H1 (cell line): ENCODE measurements at regions not wholly inside any gene's neighbourhood (a gene's known extent, or its start where the extent isn't known, plus 50 kb on each side); places are given as distances from the start of the nearest gene placed in this dataset.

Experiments used
- CTCF ChIA-PET: fragments of 300-600 bp; sonication (Branson Sonifier 250); formaldehyde crosslinking; loops from one replicate; lab custom pipeline; 2021; ENCODE audit not compliant: partially characterized antibody; lab: Charles Lee
- POLR2A ChIA-PET: fragments of 300-600 bp; sonication (Branson Sonifier 250); formaldehyde crosslinking; loops from one replicate; lab custom pipeline; 2021; ENCODE audit warnings: inconsistent platforms; ENCODE audit not compliant: partially characterized antibody; lab: Charles Lee
- DNase-seq, 2 experiments: peaks; one replicate each; pipeline versions ENCODE4 v3.0.0 to v3.0.0-alpha.2; 2010 to 2022; ENCODE audit warnings: low spot score in 2 of 2, low read depth in 1 of 2, mixed read lengths in 1 of 2
- FAIRE-seq: peaks from 2 replicates; lab custom pipeline; 2011; peaks lifted over from hg19 to GRCh38; lab: Jason Lieb, UNC
- H2AFZ ChIP-seq: 2 replicates; pipeline ENCODE4 v1.8.1; 2012; ENCODE audit warnings: low read length, inconsistent platforms
- H2AK5ac ChIP-seq: 2 replicates; pipeline ENCODE4 v1.6.1; 2013; ENCODE audit warnings: low read depth, low read length
- H2BK120ac ChIP-seq: replicated peaks from 2 replicates; pipeline ENCODE3; 2013; ENCODE audit warnings: low read depth, low read length, inconsistent platforms
- H2BK12ac ChIP-seq: 2 replicates; pipeline ENCODE4 v1.6.1; 2013; ENCODE audit warnings: low read depth, low read length
- H2BK15ac ChIP-seq: 2 replicates; pipeline ENCODE4 v1.6.1; 2013; ENCODE audit warnings: low read length
- H2BK20ac ChIP-seq: 2 replicates; pipeline ENCODE4 v1.6.1; 2013; ENCODE audit warnings: low read length
- H2BK5ac ChIP-seq: 2 replicates; pipeline ENCODE4 v1.6.1; 2013; ENCODE audit warnings: low read depth, low read length
- H3K14ac ChIP-seq: 2 replicates; pipeline ENCODE4 v1.6.1; 2013; ENCODE audit warnings: inconsistent platforms; ENCODE audit not compliant: insufficient read length
- H3K18ac ChIP-seq: 2 replicates; pipeline ENCODE4 v1.6.1; 2013; ENCODE audit warnings: low read length; ENCODE audit errors: extremely low read depth
- H3K23ac ChIP-seq: 2 replicates; pipeline ENCODE4 v1.6.1; 2013; ENCODE audit warnings: inconsistent platforms; ENCODE audit not compliant: insufficient read length
- H3K23me2 ChIP-seq: 2 replicates; pipeline ENCODE4 v1.6.1; 2013; ENCODE audit warnings: low read depth, low read length
- H3K27ac ChIP-seq: 2 replicates; pipeline ENCODE4 v1.6.1; 2011; ENCODE audit warnings: low read depth, low read length, inconsistent platforms
- H3K27me3 ChIP-seq, 4 experiments: replicated peaks in 1 of 4; 1 replicate in 1 of 4; 2 replicates in 3 of 4; pipeline versions ENCODE4 v1.6.1 to v1.8.1; 2011 to 2013; ENCODE audit warnings: low read length in 3 of 4, mild to moderate bottlenecking in 3 of 4, inconsistent platforms in 2 of 4, mixed read lengths in 2 of 4, moderate library complexity in 1 of 4; ENCODE audit not compliant: control insufficient read depth in 3 of 4, insufficient read depth in 3 of 4; ENCODE audit errors: extremely low read depth in 1 of 4
- H3K36me3 ChIP-seq, 4 experiments: 2 replicates each; pipeline versions ENCODE4 v1.6.1 to v1.8.1; 2011 to 2013; ENCODE audit warnings: mild to moderate bottlenecking in 4 of 4, low read length in 3 of 4, moderate library complexity in 2 of 4, control low read depth in 1 of 4, inconsistent platforms in 1 of 4; ENCODE audit not compliant: insufficient read depth in 4 of 4, control insufficient read depth in 2 of 4
- H3K4ac ChIP-seq: replicated peaks from 2 replicates; pipeline ENCODE3; 2013; ENCODE audit warnings: low read length, low read depth, mixed read lengths, inconsistent platforms; ENCODE audit not compliant: insufficient read length
- H3K4me1 ChIP-seq, 4 experiments: replicated peaks in 1 of 4; 1 replicate in 1 of 4; 2 replicates in 3 of 4; pipeline versions ENCODE4 v1.6.1 to v1.8.1; 2011 to 2013; ENCODE audit warnings: low read length in 3 of 4, inconsistent platforms in 2 of 4, mixed read lengths in 1 of 4; ENCODE audit not compliant: insufficient read depth in 4 of 4, control insufficient read depth in 3 of 4
- H3K4me2 ChIP-seq, 2 experiments: 2 replicates each; pipeline versions ENCODE4 v1.6.1 to v1.8.1; 2011 to 2013; ENCODE audit warnings: low read depth in 2 of 2, low read length in 2 of 2, control low read depth in 1 of 2, inconsistent platforms in 1 of 2, mild to moderate bottlenecking in 1 of 2; ENCODE audit not compliant: insufficient read depth in 1 of 2
- H3K4me3 ChIP-seq, 4 experiments: fragments of 200-600, 300-600 bp in 1 of 4; sonication (generic), shearing (Covaris generic), sonication (Bioruptor Twin) in 1 of 4; 2 replicates each; pipeline versions ENCODE4 v1.5.1 to v1.8.1; 2011 to 2016; ENCODE audit warnings: low read length in 4 of 4, low read depth in 3 of 4, control low read depth in 2 of 4, inconsistent platforms in 2 of 4, mild to moderate bottlenecking in 2 of 4, mixed read lengths in 1 of 4, moderate library complexity in 1 of 4; ENCODE audit not compliant: insufficient read depth in 2 of 4; ENCODE audit errors: extremely low read depth in 1 of 4
- H3K56ac ChIP-seq: replicated peaks from 2 replicates; pipeline ENCODE3; 2013; ENCODE audit warnings: low read depth, mild to moderate bottlenecking, mixed read lengths, low read length, inconsistent platforms; ENCODE audit not compliant: insufficient read length
- H3K79me1 ChIP-seq: 2 replicates; pipeline ENCODE4 v1.6.1; 2013; ENCODE audit warnings: low read depth, low read length, control low read depth
- H3K79me2 ChIP-seq, 2 experiments: 2 replicates each; pipeline versions ENCODE4 v1.6.1 to v1.8.1; 2012 to 2013; ENCODE audit warnings: low read length in 2 of 2, mild to moderate bottlenecking in 2 of 2, inconsistent platforms in 1 of 2; ENCODE audit not compliant: insufficient read depth in 2 of 2, control insufficient read depth in 1 of 2
- H3K9ac ChIP-seq, 4 experiments: replicated peaks in 1 of 4; 1 replicate in 1 of 4; 2 replicates in 3 of 4; pipeline versions ENCODE4 v1.6.1 to v1.8.1; 2011 to 2013; ENCODE audit warnings: low read depth in 3 of 4, low read length in 3 of 4, control low read depth in 2 of 4, mild to moderate bottlenecking in 2 of 4, moderate library complexity in 2 of 4, inconsistent platforms in 1 of 4; ENCODE audit errors: extremely low read depth in 1 of 4
- H3K9me3 ChIP-seq, 2 experiments: 2 replicates each; pipeline versions ENCODE4 v1.6.1 to v1.8.1; 2012 to 2013; ENCODE audit warnings: mild to moderate bottlenecking in 2 of 2, moderate library complexity in 2 of 2, control low read depth in 1 of 2, inconsistent platforms in 1 of 2, low read depth in 1 of 2, low read length in 1 of 2, mixed read lengths in 1 of 2; ENCODE audit not compliant: insufficient read depth in 2 of 2
- H4K20me1 ChIP-seq, 2 experiments: replicated peaks in 1 of 2; 2 replicates each; pipeline versions ENCODE3 to v1.8.1; 2011 to 2013; ENCODE audit warnings: inconsistent platforms in 2 of 2, low read length in 2 of 2, mild to moderate bottlenecking in 1 of 2; ENCODE audit not compliant: insufficient read depth in 2 of 2, control insufficient read depth in 1 of 2
- H4K5ac ChIP-seq: 2 replicates; pipeline ENCODE4 v1.6.1; 2013; ENCODE audit warnings: low read length, low read depth, mixed read lengths, inconsistent platforms; ENCODE audit not compliant: insufficient read length
- H4K8ac ChIP-seq: 2 replicates; pipeline ENCODE4 v1.8.0; 2013; ENCODE audit warnings: mild to moderate bottlenecking, moderate library complexity, low read length, inconsistent platforms; ENCODE audit not compliant: insufficient read depth; ENCODE audit errors: extremely low read depth
- H4K91ac ChIP-seq: replicated peaks from 2 replicates; pipeline ENCODE3; 2013; ENCODE audit warnings: low read length, mixed read lengths, inconsistent platforms; ENCODE audit not compliant: insufficient read length
- BCL11A ChIP-seq, 2 experiments: IDR thresholded peaks; one replicate each; pipeline ENCODE4 v1.6.1; 2011; ENCODE audit warnings: low read depth in 2 of 2, low read length in 2 of 2, mild to moderate bottlenecking in 2 of 2
- CHD1 ChIP-seq: IDR thresholded peaks from 2 replicates; pipeline ENCODE4 v1.6.1; 2012; ENCODE audit warnings: low read depth, low read length, improper control_type of control experiment
- CREB1 ChIP-seq: IDR thresholded peaks from 2 replicates; pipeline ENCODE4 v1.6.1; 2012; ENCODE audit warnings: inconsistent platforms
- CTBP2 ChIP-seq: IDR thresholded peaks from 2 replicates; pipeline ENCODE4 v1.7.0; 2011; ENCODE audit warnings: borderline replicate concordance, mild to moderate bottlenecking, moderate library complexity, mixed read lengths, low read length; ENCODE audit not compliant: insufficient read depth, insufficient read length
- EZH2 ChIP-seq: fragments of 200-600 bp; sonication (generic); IDR thresholded peaks from 2 replicates; pipeline ENCODE4 v1.7.1; 2012; ENCODE audit warnings: low read depth, mild to moderate bottlenecking, moderate library complexity, low read length, inconsistent platforms; ENCODE audit not compliant: severe bottlenecking
- RAD21 ChIP-seq, 2 experiments: IDR thresholded peaks in 1 of 2; conservative IDR thresholded peaks in 1 of 2; 2 replicates each; pipeline ENCODE4 v1.6.1; 2011; ENCODE audit warnings: low read depth in 2 of 2, low read length in 2 of 2, improper control_type of control experiment in 1 of 2, inconsistent platforms in 1 of 2, mild to moderate bottlenecking in 1 of 2, moderate library complexity in 1 of 2
- RBBP5 ChIP-seq: IDR thresholded peaks from 2 replicates; pipeline ENCODE4 v1.7.1; 2012; ENCODE audit warnings: low read depth, mild to moderate bottlenecking, inconsistent platforms, low read length, moderate library complexity, borderline replicate concordance
- SAP30 ChIP-seq: fragments of 300-600 bp; sonication (generic); IDR thresholded peaks from 2 replicates; pipeline ENCODE4 v1.7.1; 2012; ENCODE audit warnings: low read length, moderate library complexity, mild to moderate bottlenecking, inconsistent platforms; ENCODE audit not compliant: insufficient read depth, insufficient replicate concordance
- SP4 ChIP-seq: IDR thresholded peaks from 2 replicates; pipeline ENCODE4 v1.6.1; 2012; ENCODE audit warnings: low read length, inconsistent platforms
- WGBS, 2 experiments: shearing (Covaris generic) in 1 of 2; methylation state at CpG; one replicate each; pipeline versions ENCODE4 v1.1.6 to v1.1.7; 2013 to 2015; ENCODE audit warnings: low lambda C conversion rate in 2 of 2, mixed read lengths in 2 of 2, inconsistent platforms in 1 of 2, low coverage in 1 of 2, missing lambda C conversion rate in 1 of 2; ENCODE audit not compliant: insufficient replicate concordance in 2 of 2, insufficient coverage in 1 of 2, insufficient read length in 1 of 2; ENCODE audit errors: extremely low coverage in 1 of 2, missing lambda C conversion rate in 1 of 2; 5-methylcytosine and 5-hydroxymethylcytosine counted together

DNA sequence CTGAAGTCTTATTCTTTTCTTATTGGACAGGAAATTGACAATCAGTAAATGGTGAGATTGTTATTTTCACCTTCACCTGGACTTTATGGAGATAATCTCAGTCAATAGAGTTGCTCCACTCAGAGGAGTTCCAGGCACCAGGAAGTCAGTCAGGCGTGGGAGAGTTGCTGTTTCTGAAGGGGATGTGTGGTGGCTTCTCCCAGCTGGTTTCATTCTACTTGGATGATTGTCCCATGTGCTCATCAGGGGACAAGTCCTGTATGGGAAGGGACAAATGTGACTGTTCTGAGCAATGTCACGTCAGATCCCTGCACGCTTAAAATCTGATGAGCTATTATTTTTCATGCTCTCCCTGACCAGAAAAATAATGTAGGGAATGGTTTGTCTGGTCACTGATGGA, 222.5 kb upstream of the PITRM1 start:
- Histone ChIP-seq H3K27me3 (no peaks in the 10 kb centered on the region), H4K91ac (no peak overlapping the region), H3K79me2 (no peaks in the 10 kb centered on the region), H3K23me2 (peaks cover 1% of the 10 kb centered on the region; the same call in 1 of the 2 replicates), H2BK120ac (no peak overlapping the region), H3K36me3 (no peaks in the 10 kb centered on the region), H2AFZ (no peak overlapping the region), H2AK5ac (no peak overlapping the region), H3K14ac (no peak overlapping the region), H3K56ac (no peak overlapping the region), H4K8ac (no peak overlapping the region), H3K23ac (no peak overlapping the region), H4K5ac (no peak overlapping the region), H2BK20ac (no peak overlapping the region), H3K4me1 (peaks cover 0 to 4% (median 2%) of the 10 kb centered on the region in 4 experiments; a peak in 2 of 7 replicates), H3K9me3 (peaks cover 0 to 2% of the 10 kb centered on the region in 2 experiments; a peak in 1 of 4 replicates), H3K9ac (no peak overlapping the region), H2BK12ac (no peak overlapping the region), H2BK5ac (no peak overlapping the region), H3K27ac (no peak overlapping the region), H4K20me1 (no peaks in the 10 kb centered on the region), H3K18ac (no peak overlapping the region), H3K4me2 (no peak overlapping the region), H3K4ac (no peak overlapping the region), H3K79me1 (no peaks in the 10 kb centered on the region), H3K4me3 (no peak overlapping the region), H2BK15ac (no peak overlapping the region)
- POLR2A ChIA-PET: no interaction called here
- FAIRE-seq: no peak
- TF ChIP-seq SAP30 (no peak), CREB1 (no peak), RAD21 (IDR thresholded peaks at IDR 0.05 in 1 of 2, conservative IDR thresholded peaks at IDR 0.05 in 1 of 2; ENCODE audit: low read depth in 2 of 2, low read length in 2 of 2) (no peak), SP4 (no peak), BCL11A (IDR thresholded peaks at IDR 0.05; ENCODE audit: low read depth in 2 of 2, low read length in 2 of 2) (no peak), CHD1 (no peak), CTBP2 (no peak), RBBP5 (no peak), EZH2 (no peak)
- no peak for DNase-seq
- WGBS, 2 experiments: 95% methylated on average over 2 of the region's 3 CpGs; no CpG with 5 or more reads in 1 of the 2 experiments
- CTCF ChIA-PET: interaction anchor here (0.7 kb wide), 1 partner anchor 132 kb away, joined by 3 read pairs; no protein-coding TSS in a partner anchor
